ENCODE measurements at regions not wholly inside any gene's neighbourhood (a gene's known extent, or its start where the extent isn't known, plus 50 kb on each side); places are given as distances from the start of the nearest gene placed in this dataset.

DNA sequence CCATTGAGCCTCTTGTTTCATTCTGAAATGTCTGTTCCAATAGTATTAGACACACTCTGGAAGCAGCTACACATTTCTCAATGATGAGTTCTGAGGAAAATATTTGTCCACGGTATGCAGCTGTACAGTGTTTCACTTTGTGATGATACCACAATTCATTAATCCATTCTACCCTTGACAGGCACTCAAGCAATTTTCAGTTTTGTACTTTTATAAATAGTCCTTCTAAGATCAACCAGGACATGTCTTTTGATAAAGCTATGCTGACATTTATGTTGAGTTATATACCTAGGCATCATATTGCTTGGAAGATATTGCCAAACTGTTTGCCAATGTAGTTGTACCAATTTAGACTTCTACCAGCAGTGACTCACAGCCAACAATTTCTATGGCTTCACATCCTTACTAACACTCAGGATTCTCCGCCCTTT, 165.1 kb upstream of the COL8A1 start:
- intact Hi-C loops (cut with DNase I; ENCODE audit: low total_unique reads) = no loop called here
- TF ChIP-seq POLR2A (IDR thresholded peaks at IDR 0.05) = no peak
- TF ChIP-seq, protein P1, sequence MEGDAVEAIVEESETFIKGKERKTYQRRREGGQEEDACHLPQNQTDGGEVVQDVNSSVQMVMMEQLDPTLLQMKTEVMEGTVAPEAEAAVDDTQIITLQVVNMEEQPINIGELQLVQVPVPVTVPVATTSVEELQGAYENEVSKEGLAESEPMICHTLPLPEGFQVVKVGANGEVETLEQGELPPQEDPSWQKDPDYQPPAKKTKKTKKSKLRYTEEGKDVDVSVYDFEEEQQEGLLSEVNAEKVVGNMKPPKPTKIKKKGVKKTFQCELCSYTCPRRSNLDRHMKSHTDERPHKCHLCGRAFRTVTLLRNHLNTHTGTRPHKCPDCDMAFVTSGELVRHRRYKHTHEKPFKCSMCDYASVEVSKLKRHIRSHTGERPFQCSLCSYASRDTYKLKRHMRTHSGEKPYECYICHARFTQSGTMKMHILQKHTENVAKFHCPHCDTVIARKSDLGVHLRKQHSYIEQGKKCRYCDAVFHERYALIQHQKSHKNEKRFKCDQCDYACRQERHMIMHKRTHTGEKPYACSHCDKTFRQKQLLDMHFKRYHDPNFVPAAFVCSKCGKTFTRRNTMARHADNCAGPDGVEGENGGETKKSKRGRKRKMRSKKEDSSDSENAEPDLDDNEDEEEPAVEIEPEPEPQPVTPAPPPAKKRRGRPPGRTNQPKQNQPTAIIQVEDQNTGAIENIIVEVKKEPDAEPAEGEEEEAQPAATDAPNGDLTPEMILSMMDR (IDR thresholded peaks at IDR 0.05) = no peak
- no peak overlapping the region for H3K27ac ChIP-seq
- no peaks in the 10 kb centered on the region for H3K9me3 ChIP-seq
- H3K4me3 ChIP-seq = no peak overlapping the region
- no peaks in the 10 kb centered on the region for H3K27me3 ChIP-seq
- H3K36me3 ChIP-seq = no peaks in the 10 kb centered on the region
- no peaks in the 10 kb centered on the region for H3K4me1 ChIP-seq
- DNase-seq = no peak

DNA sequence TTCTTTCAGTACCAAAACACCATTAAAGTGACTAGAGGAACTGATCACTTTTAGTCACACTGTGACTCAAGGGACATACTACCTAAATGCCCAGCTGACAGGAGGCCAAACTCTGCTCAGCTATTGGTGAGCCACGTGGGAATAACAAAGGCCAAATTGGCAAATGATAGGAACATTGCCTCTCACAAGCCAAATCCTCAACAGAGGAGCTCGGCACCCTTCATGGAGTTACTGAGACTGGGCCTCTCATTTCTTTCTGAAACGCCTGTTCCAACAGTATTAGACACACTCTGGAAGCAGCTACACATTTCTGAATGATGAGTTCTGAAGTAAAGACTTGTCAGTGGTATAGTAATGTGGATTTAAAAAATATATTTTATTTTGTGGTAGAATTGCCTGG, 166.0 kb upstream of the COL8A1 start:
- no peaks in the 10 kb centered on the region for H3K36me3 ChIP-seq
- H3K27ac ChIP-seq = no peak overlapping the region
- intact Hi-C loops (cut with DNase I; ENCODE audit: low total_unique reads) = no loop called here
- no peak for DNase-seq
- no peaks in the 10 kb centered on the region for H3K4me1 ChIP-seq
- H3K9me3 ChIP-seq = no peaks in the 10 kb centered on the region
- TF ChIP-seq POLR2A (IDR thresholded peaks at IDR 0.05) = no peak
- TF ChIP-seq, protein P1 (IDR thresholded peaks at IDR 0.05) = no peak
- H3K4me3 ChIP-seq = no peak overlapping the region
- H3K27me3 ChIP-seq = no peaks in the 10 kb centered on the region

DNA sequence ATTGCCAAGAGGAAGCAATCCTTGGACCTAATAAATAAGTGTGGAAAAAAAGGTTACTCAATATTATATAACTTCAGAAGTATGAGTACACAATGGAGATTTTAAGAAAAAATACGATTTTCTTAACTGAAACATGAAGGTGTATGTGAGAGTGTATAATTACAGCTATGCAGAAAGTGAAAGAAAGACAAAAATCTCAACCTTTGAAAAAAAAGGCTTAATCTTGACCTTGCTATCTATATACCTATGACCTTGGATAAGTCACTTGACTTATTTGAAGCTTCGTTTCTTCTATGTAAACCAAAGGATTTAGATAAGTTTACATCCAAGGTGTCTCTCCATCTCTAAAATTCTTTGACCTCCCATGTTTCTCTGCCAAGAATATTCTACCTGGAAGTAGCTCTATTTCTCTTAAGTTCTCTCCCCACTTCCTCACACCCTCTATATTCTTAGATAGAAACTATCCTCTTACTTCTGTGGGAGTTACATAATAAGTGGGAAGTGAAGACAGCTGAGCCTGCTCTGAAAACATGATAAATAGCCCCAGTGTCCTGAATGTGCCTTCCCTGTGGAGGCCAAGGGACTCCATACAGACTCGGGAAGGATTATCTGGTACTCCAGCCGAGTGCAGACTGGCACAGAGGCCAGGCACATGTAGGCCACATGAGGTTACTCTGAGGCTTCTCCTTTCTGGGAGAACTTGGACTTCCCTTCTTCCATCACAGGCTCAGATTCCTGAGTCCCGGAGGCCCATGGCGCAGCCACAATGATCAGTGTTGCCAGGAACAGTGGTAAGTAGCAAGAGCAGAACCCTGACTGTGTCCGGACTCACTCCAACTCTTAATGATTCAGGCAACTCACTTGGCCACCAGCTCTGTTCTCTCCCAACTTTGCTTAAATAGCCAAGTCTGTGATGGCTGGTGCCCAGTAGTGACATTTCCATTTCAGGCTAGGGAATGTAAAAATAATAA, 166.8 kb upstream of the COL8A1 start:
- no peak overlapping the region for H3K27ac ChIP-seq
- intact Hi-C loops (cut with DNase I; ENCODE audit: low total_unique reads) = no loop called here
- no peaks in the 10 kb centered on the region for H3K36me3 ChIP-seq
- H3K9me3 ChIP-seq = no peaks in the 10 kb centered on the region
- no peak for DNase-seq
- TF ChIP-seq POLR2A (IDR thresholded peaks at IDR 0.05) = no peak
- TF ChIP-seq, protein P1 (IDR thresholded peaks at IDR 0.05) = no peak
- H3K27me3 ChIP-seq = no peaks in the 10 kb centered on the region
- H3K4me3 ChIP-seq = no peak overlapping the region
- no peaks in the 10 kb centered on the region for H3K4me1 ChIP-seq

DNA sequence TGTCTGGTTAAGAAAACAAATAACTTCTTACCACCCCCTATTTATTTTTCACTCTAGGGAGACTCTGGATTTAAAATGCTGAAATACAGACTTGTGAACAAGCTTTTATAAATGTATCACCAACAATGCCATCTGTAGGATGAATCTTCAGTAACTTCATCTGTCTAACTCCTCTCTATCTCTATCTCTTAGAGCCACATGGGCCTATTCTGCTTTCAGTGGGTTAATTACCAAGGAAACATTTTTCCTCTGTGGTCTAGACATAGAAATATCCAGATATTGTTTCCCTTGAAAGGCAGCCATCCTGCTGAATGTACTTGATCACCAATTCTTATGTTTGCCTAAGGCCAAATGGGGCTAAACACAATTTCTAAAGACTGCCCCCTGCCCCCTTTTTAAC, 167.6 kb upstream of the COL8A1 start:
- H3K27ac ChIP-seq = no peak overlapping the region
- no peaks in the 10 kb centered on the region for H3K36me3 ChIP-seq
- H3K4me1 ChIP-seq = no peaks in the 10 kb centered on the region
- no peaks in the 10 kb centered on the region for H3K9me3 ChIP-seq
- H3K4me3 ChIP-seq = no peak overlapping the region
- H3K27me3 ChIP-seq = no peaks in the 10 kb centered on the region
- DNase-seq = no peak
- TF ChIP-seq, protein P1 (IDR thresholded peaks at IDR 0.05) = no peak
- no peak for TF ChIP-seq POLR2A (IDR thresholded peaks at IDR 0.05)
- intact Hi-C loops (cut with DNase I; ENCODE audit: low total_unique reads) = no loop called here

DNA sequence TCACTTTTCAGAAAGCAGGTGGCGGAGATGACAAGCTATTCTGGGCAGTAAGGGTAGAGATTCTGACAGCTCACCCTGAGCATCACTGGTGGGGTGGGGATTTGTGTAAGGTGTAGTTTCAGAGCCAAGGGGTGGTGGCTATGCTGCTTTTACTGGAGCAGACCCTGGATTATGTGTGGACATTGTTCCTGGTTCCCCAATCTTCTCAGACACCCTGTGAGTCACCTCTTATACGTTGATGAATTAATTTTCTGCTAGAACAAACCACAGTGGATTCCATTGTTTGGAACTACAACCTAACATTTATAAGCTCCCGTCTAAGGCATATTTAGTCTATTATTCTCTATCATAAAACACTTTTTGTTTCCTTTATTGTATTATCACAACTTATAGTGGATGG, 169.5 kb upstream of the COL8A1 start:
- no peak overlapping the region for H3K4me3 ChIP-seq
- H3K9me3 ChIP-seq = no peaks in the 10 kb centered on the region
- intact Hi-C loops (cut with DNase I; ENCODE audit: low total_unique reads) = no loop called here
- no peak for DNase-seq
- no peak overlapping the region for H3K27ac ChIP-seq
- no peaks in the 10 kb centered on the region for H3K36me3 ChIP-seq
- H3K27me3 ChIP-seq = no peaks in the 10 kb centered on the region
- no peak for TF ChIP-seq POLR2A (IDR thresholded peaks at IDR 0.05)
- TF ChIP-seq, protein P1 (IDR thresholded peaks at IDR 0.05) = no peak
- H3K4me1 ChIP-seq = no peaks in the 10 kb centered on the region

Measured in uterus (tissue), 3 donors.